Neural cell (in vitro differentiated cells): ENCODE measurements at regions not wholly inside any gene's neighbourhood (a gene's known extent, or its start where the extent isn't known, plus 50 kb on each side); places are given as distances from the start of the nearest gene placed in this dataset.
"Not testable (repeated sequence)": the region's sequence is repeated elsewhere in the genome, so short reads cannot be mapped to it uniquely, and the experiment has no call there.

Experiments used
- EP300 ChIP-seq: fragments of 450-650 bp; conservative IDR thresholded peaks from 2 replicates; pipeline ENCODE4 v1.6.1; 2014; ENCODE audit warnings: antibody characterized with exemption, mild to moderate bottlenecking, moderate library complexity; ENCODE audit not compliant: poor library complexity, severe bottlenecking
- EZH2 ChIP-seq: fragments of 200-600, 300-800 bp; shearing (Covaris generic), sonication (generic); IDR thresholded peaks from 2 replicates; pipeline ENCODE4 v1.6.1; 2014; ENCODE audit warnings: antibody characterized with exemption, low read length, borderline replicate concordance, mild to moderate bottlenecking; ENCODE audit not compliant: insufficient read depth, poor library complexity, severe bottlenecking
- MXI1 ChIP-seq: fragments of 450-650 bp; conservative IDR thresholded peaks from 2 replicates; pipeline ENCODE4 v1.6.1; 2014; ENCODE audit warnings: antibody characterized with exemption, mild to moderate bottlenecking; ENCODE audit not compliant: poor library complexity, severe bottlenecking
- POLR2AphosphoS5 ChIP-seq: IDR thresholded peaks from 2 replicates; pipeline ENCODE4 v1.6.1; 2012
- RAD21 ChIP-seq: fragments of 450-650 bp; conservative IDR thresholded peaks from 2 replicates; pipeline ENCODE4 v1.6.1; 2014; ENCODE audit warnings: antibody characterized with exemption, mild to moderate bottlenecking, moderate library complexity
- TF ChIP-seq, protein P1 (sequence below): fragments of 450-650 bp; IDR thresholded peaks from 2 replicates; pipeline ENCODE4 v1.5.1; 2014; ENCODE audit warnings: antibody characterized with exemption, mild to moderate bottlenecking, moderate library complexity; ENCODE audit not compliant: poor library complexity, severe bottlenecking

DNA sequence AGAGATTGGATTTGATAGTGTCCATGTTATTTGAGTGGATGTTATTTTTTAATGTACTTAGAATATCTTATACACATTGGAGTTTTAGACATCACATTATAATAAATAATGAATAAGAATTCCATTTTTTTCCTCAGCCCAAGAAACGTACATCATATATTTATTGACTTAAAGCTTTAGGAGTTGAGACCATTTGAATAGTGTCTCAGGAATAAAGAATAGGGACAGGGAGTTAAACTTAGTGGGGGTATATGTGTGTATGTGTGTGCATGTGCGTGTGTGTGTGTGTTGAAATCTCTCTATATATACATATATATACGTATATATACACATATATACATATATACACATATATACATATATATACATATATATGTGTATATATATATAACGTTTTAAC lies 542.9 kb upstream of the CHD1 start:
- TF ChIP-seq, protein P1, sequence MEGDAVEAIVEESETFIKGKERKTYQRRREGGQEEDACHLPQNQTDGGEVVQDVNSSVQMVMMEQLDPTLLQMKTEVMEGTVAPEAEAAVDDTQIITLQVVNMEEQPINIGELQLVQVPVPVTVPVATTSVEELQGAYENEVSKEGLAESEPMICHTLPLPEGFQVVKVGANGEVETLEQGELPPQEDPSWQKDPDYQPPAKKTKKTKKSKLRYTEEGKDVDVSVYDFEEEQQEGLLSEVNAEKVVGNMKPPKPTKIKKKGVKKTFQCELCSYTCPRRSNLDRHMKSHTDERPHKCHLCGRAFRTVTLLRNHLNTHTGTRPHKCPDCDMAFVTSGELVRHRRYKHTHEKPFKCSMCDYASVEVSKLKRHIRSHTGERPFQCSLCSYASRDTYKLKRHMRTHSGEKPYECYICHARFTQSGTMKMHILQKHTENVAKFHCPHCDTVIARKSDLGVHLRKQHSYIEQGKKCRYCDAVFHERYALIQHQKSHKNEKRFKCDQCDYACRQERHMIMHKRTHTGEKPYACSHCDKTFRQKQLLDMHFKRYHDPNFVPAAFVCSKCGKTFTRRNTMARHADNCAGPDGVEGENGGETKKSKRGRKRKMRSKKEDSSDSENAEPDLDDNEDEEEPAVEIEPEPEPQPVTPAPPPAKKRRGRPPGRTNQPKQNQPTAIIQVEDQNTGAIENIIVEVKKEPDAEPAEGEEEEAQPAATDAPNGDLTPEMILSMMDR, result not testable (repeated sequence)
- not testable (repeated sequence) for TF ChIP-seq RAD21, MXI1, POLR2AphosphoS5, EZH2, EP300
